ENCODE measurements at regions not wholly inside any gene's neighbourhood (a gene's known extent, or its start where the extent isn't known, plus 50 kb on each side); places are given as distances from the start of the nearest gene placed in this dataset.

- H3K27ac Mint-ChIP-seq: no peak overlapping the region
- H3K4me1 Mint-ChIP-seq (ENCODE audit: low read depth): no peaks in the 10 kb centered on the region
- H3K27me3 Mint-ChIP-seq (ENCODE audit: low read depth): no peaks in the 10 kb centered on the region
- H3K9me3 Mint-ChIP-seq: no peaks in the 10 kb centered on the region
- H3K4me3 Mint-ChIP-seq: no peak overlapping the region
- no peaks in the 10 kb centered on the region for H3K36me3 Mint-ChIP-seq (ENCODE audit: low read depth)
- no peak for DNase-seq (ENCODE audit: low spot score)
Observed at GRCh38 chr2:238587776-238588660, 161.3 kb downstream of the ASB1 start.

GRCh38 chr2:238589591-238590460, 163.1 kb downstream of the ASB1 start:
- Mint-ChIP-seq H3K4me3 (no peak overlapping the region), H3K27ac (no peak overlapping the region), H3K9me3 (no peaks in the 10 kb centered on the region), H3K27me3 (ENCODE audit: low read depth) (no peaks in the 10 kb centered on the region), H3K4me1 (ENCODE audit: low read depth) (no peaks in the 10 kb centered on the region), H3K36me3 (ENCODE audit: low read depth) (no peaks in the 10 kb centered on the region)
- DNase-seq (ENCODE audit: low spot score): no peak

DNA sequence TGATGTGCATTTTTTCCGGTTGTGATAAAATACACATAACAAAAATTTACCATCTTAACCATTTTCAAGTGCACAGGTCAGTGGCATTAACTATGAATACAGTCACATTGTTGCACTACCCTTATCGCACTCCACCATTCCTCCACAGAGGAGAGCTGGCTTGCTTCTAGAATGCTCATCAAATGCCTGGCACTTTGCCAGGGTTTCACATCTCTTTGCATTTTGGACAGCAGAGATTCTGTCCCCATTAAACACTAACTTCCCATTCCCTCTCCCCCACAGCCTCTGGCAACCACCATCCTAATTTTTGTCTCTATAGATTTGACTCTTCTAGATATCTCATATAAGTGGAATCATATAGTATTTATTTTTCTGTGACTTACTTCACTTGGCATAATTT, 165.0 kb downstream of the ASB1 start:
- Mint-ChIP-seq H3K27me3 (ENCODE audit: low read depth) (no peaks in the 10 kb centered on the region), H3K4me1 (ENCODE audit: low read depth) (no peaks in the 10 kb centered on the region), H3K27ac (no peak overlapping the region), H3K4me3 (no peak overlapping the region), H3K9me3 (no peaks in the 10 kb centered on the region), H3K36me3 (ENCODE audit: low read depth) (no peaks in the 10 kb centered on the region)
- DNase-seq (ENCODE audit: low spot score): no peak

DNA sequence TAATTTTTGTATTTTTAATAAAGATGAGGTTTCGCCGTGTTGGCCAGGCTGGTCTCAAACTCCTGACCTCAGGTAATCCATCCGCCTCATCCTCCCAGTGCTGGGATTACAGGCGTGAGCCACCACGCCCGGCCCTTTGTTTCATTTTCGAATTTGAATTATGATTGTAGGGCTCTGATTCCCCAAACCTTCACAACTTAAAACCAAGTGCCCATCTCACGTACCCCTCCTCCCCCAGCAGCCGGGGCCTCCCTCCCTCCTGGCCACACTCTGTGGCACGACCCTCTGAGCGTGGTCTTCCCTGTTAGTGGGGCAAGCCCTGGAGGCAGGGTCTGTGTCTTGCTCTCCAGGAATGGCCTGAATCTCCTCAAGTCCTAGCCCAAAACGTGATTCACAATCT, 166.5 kb downstream of the ASB1 start:
- H3K4me3 Mint-ChIP-seq: no peak overlapping the region
- no peak overlapping the region for H3K27ac Mint-ChIP-seq

DNA sequence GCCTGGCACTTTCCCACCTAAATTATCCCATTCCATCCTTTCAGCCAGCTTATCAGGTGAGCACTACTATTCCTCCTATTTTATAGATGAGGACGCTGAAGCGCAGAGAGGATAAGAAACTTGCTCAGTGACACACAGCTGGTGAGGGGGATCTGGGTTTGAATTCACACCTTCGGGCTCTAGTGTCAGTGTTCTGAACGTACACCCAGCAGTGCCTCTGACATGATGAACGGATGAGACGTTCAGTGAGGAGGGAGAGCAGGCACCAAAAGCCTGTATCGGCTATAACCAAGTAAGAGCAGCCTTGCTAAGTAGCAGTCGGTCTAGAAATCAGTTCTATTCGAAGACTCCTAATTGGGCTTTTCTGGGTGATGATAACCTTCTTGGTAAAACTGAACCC, 167.0 kb downstream of the ASB1 start:
- DNase-seq (ENCODE audit: low spot score): no peak
- no peaks in the 10 kb centered on the region for H3K4me1 Mint-ChIP-seq (ENCODE audit: low read depth)
- no peaks in the 10 kb centered on the region for H3K9me3 Mint-ChIP-seq
- no peaks in the 10 kb centered on the region for H3K27me3 Mint-ChIP-seq (ENCODE audit: low read depth)
- no peak overlapping the region for H3K27ac Mint-ChIP-seq
- H3K4me3 Mint-ChIP-seq: no peak overlapping the region
- H3K36me3 Mint-ChIP-seq (ENCODE audit: low read depth): no peaks in the 10 kb centered on the region

More for the DNA sequence above, 166.5 kb downstream of the ASB1 start:
- Mint-ChIP-seq H3K4me1 (ENCODE audit: low read depth) (no peaks in the 10 kb centered on the region), H3K27me3 (ENCODE audit: low read depth) (no peaks in the 10 kb centered on the region), H3K36me3 (ENCODE audit: low read depth) (no peaks in the 10 kb centered on the region), H3K9me3 (no peaks in the 10 kb centered on the region)
- no peak for DNase-seq (ENCODE audit: low spot score)

- H3K9me3 Mint-ChIP-seq: no peaks in the 10 kb centered on the region
- no peak overlapping the region for H3K4me3 Mint-ChIP-seq
- DNase-seq (ENCODE audit: low spot score): no peak
- no peak overlapping the region for H3K27ac Mint-ChIP-seq
- H3K4me1 Mint-ChIP-seq (ENCODE audit: low read depth): no peaks in the 10 kb centered on the region
- H3K36me3 Mint-ChIP-seq (ENCODE audit: low read depth): no peaks in the 10 kb centered on the region
- H3K27me3 Mint-ChIP-seq (ENCODE audit: low read depth): no peaks in the 10 kb centered on the region
Observed at GRCh38 chr2:238594796-238595749, 168.3 kb downstream of the ASB1 start.

GRCh38 chr2:238595750-238596570, 169.2 kb downstream of the ASB1 start:
- no peak overlapping the region for H3K4me3 Mint-ChIP-seq
- no peak overlapping the region for H3K27ac Mint-ChIP-seq
- no peaks in the 10 kb centered on the region for H3K4me1 Mint-ChIP-seq (ENCODE audit: low read depth)
- DNase-seq (ENCODE audit: low spot score): no peak
- no peaks in the 10 kb centered on the region for H3K36me3 Mint-ChIP-seq (ENCODE audit: low read depth)
- no peaks in the 10 kb centered on the region for H3K9me3 Mint-ChIP-seq
- no peaks in the 10 kb centered on the region for H3K27me3 Mint-ChIP-seq (ENCODE audit: low read depth)

- no peaks in the 10 kb centered on the region for H3K27me3 Mint-ChIP-seq (ENCODE audit: low read depth)
- H3K36me3 Mint-ChIP-seq (ENCODE audit: low read depth): no peaks in the 10 kb centered on the region
- no peaks in the 10 kb centered on the region for H3K9me3 Mint-ChIP-seq
- no peak overlapping the region for H3K27ac Mint-ChIP-seq
- no peak overlapping the region for H3K4me3 Mint-ChIP-seq
- no peak for DNase-seq (ENCODE audit: low spot score)
- H3K4me1 Mint-ChIP-seq (ENCODE audit: low read depth): no peaks in the 10 kb centered on the region
Observed at GRCh38 chr2:238596571-238597551, 170.1 kb downstream of the ASB1 start.

DNA sequence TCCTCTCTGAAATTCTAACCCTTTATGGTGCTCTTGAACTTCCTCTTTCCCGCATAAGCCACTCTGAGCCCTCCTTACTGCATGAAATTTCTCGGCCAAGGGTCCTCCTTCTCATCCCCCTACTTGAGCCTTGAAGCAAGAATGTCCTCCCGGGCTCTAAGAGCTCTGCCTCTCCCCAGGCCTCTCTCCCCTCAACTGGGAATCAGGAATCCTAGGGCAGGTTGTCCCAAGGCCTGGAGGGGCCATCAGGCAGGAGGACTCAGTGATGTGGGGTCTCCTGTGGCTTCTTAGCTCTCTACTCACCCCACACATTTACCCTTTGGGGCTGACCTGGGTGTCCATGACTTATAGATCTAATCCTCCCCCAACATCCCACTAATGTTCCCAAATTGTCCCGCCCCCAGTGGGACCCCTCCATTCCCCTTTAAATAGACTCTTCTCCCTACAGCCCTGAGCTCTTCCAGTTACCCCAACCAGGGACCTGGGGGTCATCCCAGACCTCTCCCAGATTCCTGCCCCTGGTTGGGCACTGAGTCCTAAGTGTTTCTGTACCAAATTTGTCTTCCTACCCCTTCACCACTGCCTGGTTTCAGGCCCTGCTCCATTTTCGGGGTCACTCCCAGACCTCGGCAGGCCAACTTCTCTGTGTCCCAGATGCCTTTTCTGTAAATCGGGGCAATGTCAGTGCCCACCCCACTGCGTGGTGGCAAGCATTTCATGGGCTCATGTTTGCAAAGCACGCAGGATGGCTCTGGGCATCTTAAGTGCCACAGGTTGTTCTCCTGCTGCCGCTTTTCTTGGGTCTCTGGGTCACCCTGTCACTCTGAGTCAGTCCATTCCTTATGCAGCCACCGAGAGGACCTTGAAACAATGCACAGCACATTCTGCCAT, 171.2 kb downstream of the ASB1 start:
- H3K36me3 Mint-ChIP-seq (ENCODE audit: low read depth): no peaks in the 10 kb centered on the region
- H3K4me3 Mint-ChIP-seq: no peak overlapping the region
- no peak for DNase-seq (ENCODE audit: low spot score)
- no peaks in the 10 kb centered on the region for H3K27me3 Mint-ChIP-seq (ENCODE audit: low read depth)
- H3K4me1 Mint-ChIP-seq (ENCODE audit: low read depth): no peaks in the 10 kb centered on the region
- no peaks in the 10 kb centered on the region for H3K9me3 Mint-ChIP-seq
- H3K27ac Mint-ChIP-seq: no peak overlapping the region

DNA sequence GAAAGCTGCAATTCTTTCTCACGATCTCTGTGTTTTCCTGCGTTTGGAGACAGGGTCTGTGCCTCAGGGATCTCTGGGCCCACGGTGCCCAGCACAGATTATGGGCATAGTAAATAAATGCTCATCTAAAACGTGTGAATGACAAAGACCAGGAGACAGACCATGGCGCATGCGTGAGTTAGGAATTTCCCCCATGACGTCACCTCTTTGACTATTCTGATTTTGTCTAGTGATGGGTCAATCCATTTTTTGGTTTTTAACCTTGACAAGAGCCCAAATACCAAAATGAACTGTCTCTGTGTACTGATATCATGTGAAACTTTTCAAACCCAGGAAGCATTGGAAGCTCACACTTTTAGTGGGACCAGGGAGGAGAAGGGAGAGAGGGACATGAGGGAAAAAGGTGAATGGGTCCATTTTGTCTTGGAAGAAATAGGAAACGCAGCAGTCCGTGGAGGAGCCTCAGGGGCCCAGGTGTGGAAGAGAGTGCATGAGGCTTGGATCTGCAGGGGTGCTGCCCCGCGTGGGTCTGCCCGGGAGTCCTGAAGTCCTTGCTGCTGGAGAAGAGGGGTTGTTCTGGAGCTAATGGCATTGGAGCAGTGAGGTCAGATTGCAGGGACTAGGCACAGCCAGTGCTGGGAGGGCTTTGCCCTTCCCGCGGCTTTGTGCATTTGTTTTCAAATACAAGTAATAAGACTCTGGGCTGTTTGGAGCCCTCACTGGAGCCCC, 172.2 kb downstream of the ASB1 start:
- H3K36me3 Mint-ChIP-seq (ENCODE audit: low read depth): no peaks in the 10 kb centered on the region
- H3K27ac Mint-ChIP-seq: no peak overlapping the region
- no peak overlapping the region for H3K4me3 Mint-ChIP-seq
- no peaks in the 10 kb centered on the region for H3K27me3 Mint-ChIP-seq (ENCODE audit: low read depth)
- no peaks in the 10 kb centered on the region for H3K4me1 Mint-ChIP-seq (ENCODE audit: low read depth)
- no peak for DNase-seq (ENCODE audit: low spot score)
- no peaks in the 10 kb centered on the region for H3K9me3 Mint-ChIP-seq
